GM10266 (cell line): ENCODE measurements at regions not wholly inside any gene's neighbourhood (a gene's known extent, or its start where the extent isn't known, plus 50 kb on each side); places are given as distances from the start of the nearest gene placed in this dataset.

ENCODE experiments used
- DNase-seq: peaks from one replicate; pipeline ENCODE4 v3.0.0; 2012; ENCODE audit errors: extremely low spot score
- CTCF ChIP-seq: IDR thresholded peaks from 2 replicates; pipeline ENCODE4 v1.5.1; 2012; ENCODE audit warnings: mild to moderate bottlenecking, low read depth; ENCODE audit not compliant: control insufficient read depth, insufficient read depth; ENCODE audit errors: missing control alignments

- TF ChIP-seq CTCF = no peak
- DNase-seq = no peak
Observed at GRCh38 chr1:112783059-112783458, 67.9 kb upstream of the PPM1J start.

- no peak for DNase-seq
- TF ChIP-seq CTCF = no peak
Observed at GRCh38 chr1:112779665-112780526, 64.8 kb upstream of the PPM1J start.

- no peak for DNase-seq
- no peak for TF ChIP-seq CTCF
Observed at GRCh38 chr1:112778137-112778536, 63.0 kb upstream of the PPM1J start.

GRCh38 chr1:112776688-112777087 lies 61.6 kb upstream of the PPM1J start:
- no peak for DNase-seq
- TF ChIP-seq CTCF = no peak

- no peak for TF ChIP-seq CTCF
- no peak for DNase-seq
Observed at GRCh38 chr1:112772781-112773180, 57.6 kb upstream of the PPM1J start.

GRCh38 chr1:112770724-112771123 lies 55.6 kb upstream of the PPM1J start:
- TF ChIP-seq CTCF = no peak
- no peak for DNase-seq

- no peak for TF ChIP-seq CTCF
- no peak for DNase-seq
Observed at GRCh38 chr1:112769611-112770010, 54.5 kb upstream of the PPM1J start.
